GM12878 (cell line): ENCODE measurements at regions not wholly inside any gene's neighbourhood (a gene's known extent, or its start where the extent isn't known, plus 50 kb on each side); places are given as distances from the start of the nearest gene placed in this dataset.

Experiments
- ATAC-seq: fragments of 200-7000 bp; cut with Tn5 transposase; 3 replicates; pipeline ENCODE4 v1.9.1; 2020; ENCODE audit warnings: mild to moderate bottlenecking, moderate library complexity
- BruUV-seq: library from RNA; stranded (reverse); fragments of 400-500 nt; replicated peaks from 2 replicates; lab custom pipeline; 2021; lab: Mats Ljungman, UMichigan
- CTCF ChIA-PET: fragments of 300-600 bp; sonication (Branson Sonifier 250); formaldehyde crosslinking; extraction: SDS; loops from one replicate; lab custom pipeline; 2021; ENCODE audit warnings: inconsistent platforms; lab: Yijun Ruan, JAX
- POLR2A ChIA-PET: fragments of 350-600 bp; formaldehyde crosslinking; extraction: SDS; loops from one replicate; lab custom pipeline; 2021; ENCODE audit warnings: inconsistent platforms; lab: Charles Lee
- RAD21 ChIA-PET: fragments of 300-600 bp; sonication (Branson Sonifier 250); formaldehyde crosslinking; loops from one replicate; lab custom pipeline; 2023; ENCODE audit warnings: antibody characterized with exemption; ENCODE audit not compliant: unreplicated experiment; lab: Charles Lee
- SMC1A ChIA-PET: fragments of 300-600 bp; sonication (Branson Sonifier 250); formaldehyde crosslinking; loops from one replicate; lab custom pipeline; 2023; ENCODE audit not compliant: unreplicated experiment, uncharacterized antibody; lab: Charles Lee
- DNase-seq: peaks from one replicate; pipeline ENCODE4 v3.0.0-alpha.2; 2011; ENCODE audit warnings: low read depth, low spot score
- FAIRE-seq: peaks from 3 replicates; lab custom pipeline; 2011; peaks lifted over from hg19 to GRCh38; lab: Jason Lieb, UNC
- H2AFZ ChIP-seq: 2 replicates; pipeline ENCODE4 v1.6.0; 2011; ENCODE audit warnings: low read depth, low read length, control low read depth; ENCODE audit not compliant: control insufficient read depth
- H3K27ac ChIP-seq: 2 replicates; pipeline ENCODE4 v1.5.1; 2011; ENCODE audit warnings: control low read depth; ENCODE audit not compliant: control insufficient read depth, insufficient read depth
- H3K27me3 ChIP-seq, 2 experiments: replicated peaks in 1 of 2; 2 replicates each; pipeline versions ENCODE4 v1.6.0 to v1.6.1; 2011; ENCODE audit warnings: low read length in 1 of 2; ENCODE audit not compliant: control insufficient read depth in 2 of 2, insufficient read depth in 2 of 2
- H3K36me3 ChIP-seq, 2 experiments: 2 replicates each; pipeline ENCODE4 v1.5.1; 2011; ENCODE audit warnings: low read length in 1 of 2; ENCODE audit not compliant: control insufficient read depth in 2 of 2, insufficient read depth in 2 of 2
- H3K4me1 ChIP-seq: 2 replicates; pipeline ENCODE4 v1.6.1; 2011; ENCODE audit warnings: mild to moderate bottlenecking, low read length, moderate library complexity, mixed read lengths; ENCODE audit not compliant: control insufficient read depth, insufficient read depth
- H3K4me2 ChIP-seq: 2 replicates; pipeline ENCODE4 v1.6.0; 2011; ENCODE audit warnings: control low read depth; ENCODE audit not compliant: control insufficient read depth, insufficient read depth
- H3K4me3 ChIP-seq: fragments of 200-600 bp; sonication (generic); 2 replicates; pipeline ENCODE4 v1.5.1; 2016
- H3K79me2 ChIP-seq: 2 replicates; pipeline ENCODE4 v1.6.0; 2011; ENCODE audit warnings: low read length; ENCODE audit not compliant: control insufficient read depth, insufficient read depth
- H3K9ac ChIP-seq: 2 replicates; pipeline ENCODE4 v1.8.0; 2011; ENCODE audit warnings: low read length, control low read depth, mixed read lengths; ENCODE audit not compliant: control insufficient read depth, insufficient read depth
- H3K9me3 ChIP-seq: replicated peaks from 3 replicates; pipeline ENCODE4 v1.5.1; 2011; ENCODE audit warnings: mild to moderate bottlenecking, low read length; ENCODE audit not compliant: control insufficient read depth, insufficient read depth
- H4K20me1 ChIP-seq: 2 replicates; pipeline ENCODE4 v1.6.0; 2011; ENCODE audit not compliant: control insufficient read depth, insufficient read depth
- ATF3 ChIP-seq: IDR thresholded peaks from 2 replicates; pipeline ENCODE4 v1.6.1; 2011; ENCODE audit warnings: low read depth, mild to moderate bottlenecking, low read length, moderate library complexity, borderline replicate concordance; ENCODE audit errors: extremely low read depth
- BHLHE40 ChIP-seq, 2 experiments: fragments of 450-650 bp in 1 of 2; IDR thresholded peaks; 2 replicates each; pipeline ENCODE4 v1.6.1; 2011 to 2017; ENCODE audit warnings: low read depth in 2 of 2, borderline replicate concordance in 1 of 2, improper control_type of control experiment in 1 of 2, low read length in 1 of 2, mild to moderate bottlenecking in 1 of 2
- CTCF ChIP-seq, 3 experiments: IDR thresholded peaks in 2 of 3; conservative IDR thresholded peaks in 1 of 3; 2 replicates each; pipeline ENCODE4 v1.5.1; 2011; ENCODE audit warnings: low read depth in 3 of 3, low read length in 3 of 3, mild to moderate bottlenecking in 3 of 3, control low read depth in 2 of 3, moderate library complexity in 2 of 3, inconsistent platforms in 1 of 3, mixed read lengths in 1 of 3; ENCODE audit not compliant: control insufficient read depth in 2 of 3, insufficient read depth in 1 of 3; ENCODE audit errors: extremely low read depth in 1 of 3
- ELK1 ChIP-seq: IDR thresholded peaks from 2 replicates; pipeline ENCODE4 v1.6.1; 2012; ENCODE audit warnings: low read depth, low read length, improper control_type of control experiment
- MXI1 ChIP-seq: fragments of 150-350 bp; IDR thresholded peaks from 2 replicates; pipeline ENCODE4 v1.6.1; 2011; ENCODE audit warnings: low read depth, mild to moderate bottlenecking, inconsistent platforms, low read length, improper control_type of control experiment
- SIX5 ChIP-seq: IDR thresholded peaks from 2 replicates; pipeline ENCODE4 v1.6.1; 2011; ENCODE audit warnings: mild to moderate bottlenecking, low read depth, low read length, moderate library complexity; ENCODE audit not compliant: severe bottlenecking
- SUPT20H ChIP-seq: IDR thresholded peaks from 2 replicates; pipeline ENCODE4 v1.6.1; 2011; ENCODE audit warnings: low read depth, mild to moderate bottlenecking, low read length, moderate library complexity, borderline replicate concordance; ENCODE audit not compliant: control insufficient read depth
- SUZ12 ChIP-seq: fragments of 200-600 bp; sonication (generic); IDR thresholded peaks from one replicate; pipeline ENCODE4 v1.6.1; 2018; ENCODE audit warnings: antibody characterized with exemption, mild to moderate bottlenecking; ENCODE audit not compliant: unreplicated experiment
- ZZZ3 ChIP-seq: IDR thresholded peaks from 2 replicates; pipeline ENCODE4 v1.6.1; 2011; ENCODE audit warnings: low read depth; ENCODE audit not compliant: control insufficient read depth, insufficient read length
- WGBS: methylation state at CpG from one replicate; pipeline ENCODE4 v1.1.6; 2016; ENCODE audit warnings: low lambda C conversion rate; ENCODE audit not compliant: insufficient replicate concordance, insufficient coverage; ENCODE audit errors: missing lambda C conversion rate; 5-methylcytosine and 5-hydroxymethylcytosine counted together
- in situ Hi-C: fragments of 300-500 bp; cut with MboI; formaldehyde crosslinking; loops from 9 replicates; pipeline ENCODE4 v1.14.3; 2018; ENCODE audit warnings: mixed read lengths
- intact Hi-C: fragments of 100-400 bp; cut with micrococcal nuclease; formaldehyde crosslinking; loops from one replicate; pipeline ENCODE4 v1.14.2; 2022; ENCODE audit not compliant: unreplicated experiment

- no peak overlapping the region for H3K4me2 ChIP-seq
- no peaks in the 10 kb centered on the region for H4K20me1 ChIP-seq
- no peak overlapping the region for H3K27ac ChIP-seq
- FAIRE-seq (no peak), ATAC-seq (no peak)
- CTCF ChIA-PET: interaction anchor here (0.6 to 0.7 kb wide), 2 partner anchors 126 to 1731 kb away, joined by 3 to 4 read pairs; no protein-coding TSS in a partner anchor
- TF ChIP-seq MXI1: no peak
- peak in 1 of 3 experiments; percentile 4; a peak in 1 of 6 replicates for TF ChIP-seq CTCF (IDR thresholded peaks at IDR 0.05 in 2 of 3, conservative IDR thresholded peaks at IDR 0.05 in 1 of 3; ENCODE audit: control insufficient read depth in 2 of 3, extremely low read depth in 1 of 3, insufficient read depth in 1 of 3, low read depth in 3 of 3, low read length in 3 of 3)
- TF ChIP-seq ATF3: no peak
- TF ChIP-seq BHLHE40 (IDR thresholded peaks at IDR 0.05; ENCODE audit: borderline replicate concordance in 1 of 2, low read depth in 2 of 2, low read length in 1 of 2): no peak
- no peak for TF ChIP-seq ZZZ3
- no peak for TF ChIP-seq SUPT20H
- no peak for TF ChIP-seq ELK1
- no peak for TF ChIP-seq SUZ12
- TF ChIP-seq SIX5: no peak
- TF ChIP-seq, all 136 proteins: peak for 1
- no peaks in the 10 kb centered on the region for H3K36me3 ChIP-seq
- intact Hi-C loops (no loop called here), in situ Hi-C loops (no loop called here)
- H3K27me3 ChIP-seq: no peaks in the 10 kb centered on the region
- BruUV-seq: no TSS peak
- WGBS: 16% methylated on average over 3 of the region's 3 CpGs
- H3K9ac ChIP-seq: no peak overlapping the region
- ChIA-PET SMC1A (interaction anchor here (1.2 kb wide), 1 partner anchor 17 kb away, joined by 3 read pairs; no protein-coding TSS in a partner anchor), POLR2A (no interaction called here), RAD21 (no interaction called here)
- no peak overlapping the region for H3K4me3 ChIP-seq
- H3K79me2 ChIP-seq: no peaks in the 10 kb centered on the region
- H3K4me1 ChIP-seq: no peaks in the 10 kb centered on the region
- DNase-seq: no peak
- H3K9me3 ChIP-seq: no peaks in the 10 kb centered on the region
- H2AFZ ChIP-seq: no peak overlapping the region
These were observed 309.5 kb upstream of the FMR1 start for GRCh38 chrX:147602176-147602696.
